LNCaP clone FGC (cell line): ENCODE measurements at regions not wholly inside any gene's neighbourhood (a gene's known extent, or its start where the extent isn't known, plus 50 kb on each side); places are given as distances from the start of the nearest gene placed in this dataset.

Experiments
- DNase-seq: peaks from one replicate; pipeline ENCODE4 v3.0.0-alpha.2; 2011; ENCODE audit warnings: low read depth
- H3K4me3 ChIP-seq: 2 replicates; pipeline ENCODE4 v1.5.1; 2011; ENCODE audit warnings: mild to moderate bottlenecking, low read depth, low read length, control low read depth
- TF ChIP-seq, protein P1 (sequence below): IDR thresholded peaks from 2 replicates; pipeline ENCODE4 v1.5.1; 2012; ENCODE audit warnings: mild to moderate bottlenecking; ENCODE audit not compliant: control insufficient read depth, insufficient read depth; ENCODE audit errors: extremely low read depth

DNA sequence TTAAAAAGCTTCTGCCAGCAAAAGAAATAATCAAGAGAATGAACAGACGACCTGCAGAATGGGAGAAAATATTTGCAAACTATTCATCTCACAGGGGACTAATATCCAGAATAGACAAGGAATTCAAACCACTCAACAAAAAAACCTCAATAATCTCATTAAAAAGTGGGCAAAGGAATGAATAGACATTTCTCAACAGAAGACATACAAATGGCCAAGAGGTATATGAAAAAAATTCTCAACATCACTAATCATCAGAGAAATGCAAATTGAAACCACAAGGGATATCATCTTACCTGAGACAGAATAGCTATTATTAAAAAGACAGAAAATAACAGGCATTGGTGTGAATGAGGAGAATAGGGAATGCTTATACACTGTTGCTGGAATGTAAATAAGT is 270.0 kb downstream of the DACT1 start:
- H3K4me3 ChIP-seq: no peak overlapping the region
- no peak for DNase-seq
- TF ChIP-seq, protein P1, sequence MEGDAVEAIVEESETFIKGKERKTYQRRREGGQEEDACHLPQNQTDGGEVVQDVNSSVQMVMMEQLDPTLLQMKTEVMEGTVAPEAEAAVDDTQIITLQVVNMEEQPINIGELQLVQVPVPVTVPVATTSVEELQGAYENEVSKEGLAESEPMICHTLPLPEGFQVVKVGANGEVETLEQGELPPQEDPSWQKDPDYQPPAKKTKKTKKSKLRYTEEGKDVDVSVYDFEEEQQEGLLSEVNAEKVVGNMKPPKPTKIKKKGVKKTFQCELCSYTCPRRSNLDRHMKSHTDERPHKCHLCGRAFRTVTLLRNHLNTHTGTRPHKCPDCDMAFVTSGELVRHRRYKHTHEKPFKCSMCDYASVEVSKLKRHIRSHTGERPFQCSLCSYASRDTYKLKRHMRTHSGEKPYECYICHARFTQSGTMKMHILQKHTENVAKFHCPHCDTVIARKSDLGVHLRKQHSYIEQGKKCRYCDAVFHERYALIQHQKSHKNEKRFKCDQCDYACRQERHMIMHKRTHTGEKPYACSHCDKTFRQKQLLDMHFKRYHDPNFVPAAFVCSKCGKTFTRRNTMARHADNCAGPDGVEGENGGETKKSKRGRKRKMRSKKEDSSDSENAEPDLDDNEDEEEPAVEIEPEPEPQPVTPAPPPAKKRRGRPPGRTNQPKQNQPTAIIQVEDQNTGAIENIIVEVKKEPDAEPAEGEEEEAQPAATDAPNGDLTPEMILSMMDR: no peak

DNA sequence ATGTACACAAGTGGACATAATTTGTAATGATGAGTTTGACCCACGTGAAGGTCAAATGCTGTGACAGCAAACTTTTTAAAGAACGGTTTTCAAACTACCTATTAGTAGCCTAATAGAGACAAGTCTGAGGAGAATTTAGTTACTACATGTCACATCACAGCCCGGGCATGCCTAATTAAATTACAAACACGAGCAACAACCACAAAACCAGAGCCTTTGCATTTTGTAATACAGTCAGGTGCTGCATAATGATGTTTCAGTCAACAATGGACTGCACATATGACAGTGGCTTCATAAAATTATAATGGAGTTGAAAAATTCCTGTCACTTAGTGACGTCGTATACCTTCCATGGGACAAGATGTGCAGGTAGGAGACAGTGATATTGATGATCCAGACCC is 274.5 kb downstream of the DACT1 start:
- no peak for DNase-seq
- TF ChIP-seq, protein P1: no peak
- no peak overlapping the region for H3K4me3 ChIP-seq

DNA sequence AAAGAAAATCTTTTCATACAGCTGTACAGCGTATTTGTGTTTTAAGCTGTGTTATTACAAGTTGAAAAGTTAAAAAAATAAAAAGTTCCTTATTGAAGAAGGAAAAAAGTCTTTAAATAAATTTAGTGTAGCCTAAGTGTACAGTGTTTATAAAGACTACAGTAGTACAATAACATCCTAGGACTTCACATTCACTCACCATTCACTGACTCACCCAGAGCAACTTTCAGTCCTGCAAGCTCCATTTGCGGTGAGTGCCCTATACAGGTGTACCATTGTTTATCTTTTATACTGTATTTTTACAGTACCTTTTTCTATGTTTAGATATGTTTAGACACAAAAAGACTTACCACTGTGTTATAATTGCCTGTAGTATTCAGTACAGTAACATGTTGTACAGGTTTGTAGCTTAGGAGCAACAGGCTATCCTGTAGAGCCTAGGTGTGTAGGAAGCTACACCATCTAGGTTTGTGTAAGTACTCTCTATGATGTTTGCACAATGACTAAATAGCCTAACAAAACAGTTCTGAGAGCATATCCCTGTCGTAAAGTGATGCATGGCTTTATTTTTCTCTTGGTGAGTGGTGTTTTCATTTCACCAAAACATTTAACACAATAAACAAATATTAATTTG is 275.2 kb downstream of the DACT1 start:
- no peak overlapping the region for H3K4me3 ChIP-seq
- TF ChIP-seq, protein P1: no peak
- no peak for DNase-seq

DNA sequence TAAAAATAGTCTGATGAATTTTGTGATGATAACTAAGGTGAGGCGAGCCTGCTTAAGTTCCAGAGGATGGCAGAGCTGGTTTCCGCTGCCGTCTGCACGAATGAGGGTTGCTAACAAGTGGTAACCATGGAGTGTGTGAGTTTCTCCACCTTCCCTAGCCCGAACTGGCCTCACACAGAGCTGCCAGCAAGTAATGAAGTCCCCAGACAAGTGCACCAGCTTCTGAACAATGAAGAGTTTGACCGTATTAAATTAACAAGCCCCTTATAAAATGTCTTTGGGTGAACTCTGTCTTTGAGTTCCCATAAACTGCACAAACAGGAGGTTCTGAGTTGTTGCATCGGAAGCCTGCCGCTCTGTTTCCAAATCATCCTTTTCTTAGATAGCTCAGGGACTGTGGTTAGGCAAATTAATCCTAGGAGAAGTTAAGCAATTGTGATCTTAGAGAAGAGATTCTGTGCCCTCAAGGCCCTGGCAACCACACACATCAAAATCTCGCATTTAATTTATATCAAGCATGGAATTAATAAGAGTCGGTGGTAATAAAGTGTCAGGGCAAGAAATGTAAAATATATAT is 274.1 kb upstream of the DAAM1 start:
- H3K4me3 ChIP-seq: no peak overlapping the region
- DNase-seq: no peak
- TF ChIP-seq, protein P1: no peak

DNA sequence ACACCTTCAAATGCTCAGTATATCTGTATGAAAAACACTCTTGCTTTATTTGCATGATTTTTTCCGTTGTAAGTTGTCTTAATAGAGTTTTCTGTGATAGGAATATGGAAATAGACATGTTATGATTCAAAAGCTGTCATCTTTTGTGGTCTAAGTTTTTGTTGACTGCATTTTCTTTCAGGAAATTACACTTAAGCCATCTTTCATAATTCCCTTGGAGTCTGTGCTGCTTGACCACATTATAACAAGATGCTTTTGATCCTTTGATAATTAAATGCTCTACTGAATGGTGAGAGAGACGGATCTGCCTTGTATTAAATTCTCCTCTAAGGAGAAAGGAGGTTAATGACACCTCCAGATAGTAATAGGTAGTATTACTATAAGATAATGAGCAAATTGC is 272.8 kb upstream of the DAAM1 start:
- H3K4me3 ChIP-seq: no peak overlapping the region
- TF ChIP-seq, protein P1: no peak
- DNase-seq: no peak

DNA sequence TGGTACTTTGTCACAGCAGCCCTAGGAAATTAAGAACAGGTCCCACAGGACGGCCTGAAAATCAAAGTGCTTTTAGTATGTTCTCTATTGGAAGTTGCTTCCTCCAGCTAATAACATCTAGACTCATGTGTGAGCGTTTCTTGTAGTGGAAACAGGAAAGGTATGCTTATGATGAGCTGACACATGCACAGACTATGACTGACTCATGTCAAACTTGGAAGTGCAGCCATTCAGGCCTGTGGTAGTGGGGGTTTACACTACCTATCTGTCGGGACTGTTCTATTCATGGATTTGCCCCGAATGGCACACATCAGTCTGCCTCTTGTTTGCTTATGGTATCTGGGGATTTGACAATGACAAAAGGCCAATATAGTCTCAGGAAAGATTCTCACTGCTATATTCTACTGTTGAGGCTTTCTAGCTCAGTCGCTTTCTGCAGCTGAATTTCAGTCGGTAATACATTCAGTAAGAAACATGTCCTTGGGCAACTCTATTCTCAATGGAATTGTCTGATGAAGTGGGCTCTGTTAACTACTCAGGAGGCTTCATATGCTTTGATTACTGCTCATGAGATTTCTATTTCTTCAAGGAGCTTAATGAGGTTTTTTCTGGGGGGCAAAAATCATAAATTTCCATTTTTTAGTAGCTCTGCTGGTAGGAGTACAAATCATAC is 270.3 kb upstream of the DAAM1 start:
- DNase-seq: no peak
- H3K4me3 ChIP-seq: no peak overlapping the region
- TF ChIP-seq, protein P1: no peak
